HUES48 (cell line): ENCODE measurements at regions not wholly inside any gene's neighbourhood (a gene's known extent, or its start where the extent isn't known, plus 50 kb on each side); places are given as distances from the start of the nearest gene placed in this dataset.

Experiments
- H3K27ac ChIP-seq: one replicate; pipeline ENCODE4 v1.7.0; 2013; ENCODE audit warnings: low read depth, low read length, inconsistent platforms
- H3K27me3 ChIP-seq: 2 replicates; pipeline ENCODE4 v1.6.1; 2013; ENCODE audit warnings: mild to moderate bottlenecking, low read length; ENCODE audit not compliant: control insufficient read depth, insufficient read depth
- H3K36me3 ChIP-seq: 2 replicates; pipeline ENCODE4 v1.6.1; 2013; ENCODE audit warnings: low read length; ENCODE audit not compliant: control insufficient read depth, insufficient read depth
- H3K4me1 ChIP-seq: 2 replicates; pipeline ENCODE4 v1.6.1; 2013; ENCODE audit warnings: mild to moderate bottlenecking, low read length; ENCODE audit not compliant: control insufficient read depth, insufficient read depth
- H3K4me3 ChIP-seq: 2 replicates; pipeline ENCODE4 v1.5.1; 2013; ENCODE audit warnings: mild to moderate bottlenecking, low read depth, low read length
- H3K9ac ChIP-seq: 2 replicates; pipeline ENCODE4 v1.6.1; 2013; ENCODE audit warnings: mild to moderate bottlenecking, low read depth, low read length, moderate library complexity
- H3K9me3 ChIP-seq: 2 replicates; pipeline ENCODE4 v1.6.1; 2013; ENCODE audit warnings: low read length; ENCODE audit not compliant: control insufficient read depth, insufficient read depth

- H3K9me3 ChIP-seq: no peaks in the 10 kb centered on the region
- H3K27ac ChIP-seq: no peak overlapping the region
- H3K4me1 ChIP-seq: no peaks in the 10 kb centered on the region
- H3K9ac ChIP-seq: no peak overlapping the region
- H3K36me3 ChIP-seq: no peaks in the 10 kb centered on the region
- no peak overlapping the region for H3K4me3 ChIP-seq
- H3K27me3 ChIP-seq: no peaks in the 10 kb centered on the region
Observed at GRCh38 chr4:126007142-126007541, 692.4 kb downstream of the FAT4 start.

DNA sequence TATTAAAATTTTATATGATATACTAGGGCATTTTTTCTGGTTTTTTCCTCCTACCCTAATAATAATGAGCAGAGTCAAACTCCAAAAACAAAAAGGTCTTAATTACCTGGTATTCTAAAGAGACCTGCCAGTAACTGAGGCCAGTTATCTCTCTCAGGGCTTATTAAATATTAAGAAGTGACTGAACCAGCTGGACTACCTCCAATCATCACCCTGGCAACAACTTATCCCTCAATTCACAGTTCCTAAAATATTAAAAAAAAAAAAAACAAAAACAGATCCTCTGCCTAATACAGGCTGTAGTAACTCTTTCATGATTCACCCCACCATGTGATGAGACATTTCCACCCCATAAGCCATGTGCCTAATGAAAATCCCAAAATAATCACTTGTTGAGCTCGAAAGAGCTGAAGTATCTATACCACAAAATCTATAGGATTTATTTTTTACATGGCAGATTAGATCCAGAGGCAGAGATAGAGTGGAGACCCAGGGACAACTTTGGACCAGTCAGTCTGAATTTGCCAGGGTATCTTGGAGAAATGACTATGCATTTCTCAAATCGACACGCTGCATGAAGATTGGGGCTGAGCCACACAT is 698.0 kb downstream of the FAT4 start:
- no peak overlapping the region for H3K27ac ChIP-seq
- H3K9me3 ChIP-seq: no peaks in the 10 kb centered on the region
- H3K27me3 ChIP-seq: no peaks in the 10 kb centered on the region
- no peak overlapping the region for H3K4me3 ChIP-seq
- no peak overlapping the region for H3K9ac ChIP-seq
- H3K36me3 ChIP-seq: no peaks in the 10 kb centered on the region
- H3K4me1 ChIP-seq: no peaks in the 10 kb centered on the region

DNA sequence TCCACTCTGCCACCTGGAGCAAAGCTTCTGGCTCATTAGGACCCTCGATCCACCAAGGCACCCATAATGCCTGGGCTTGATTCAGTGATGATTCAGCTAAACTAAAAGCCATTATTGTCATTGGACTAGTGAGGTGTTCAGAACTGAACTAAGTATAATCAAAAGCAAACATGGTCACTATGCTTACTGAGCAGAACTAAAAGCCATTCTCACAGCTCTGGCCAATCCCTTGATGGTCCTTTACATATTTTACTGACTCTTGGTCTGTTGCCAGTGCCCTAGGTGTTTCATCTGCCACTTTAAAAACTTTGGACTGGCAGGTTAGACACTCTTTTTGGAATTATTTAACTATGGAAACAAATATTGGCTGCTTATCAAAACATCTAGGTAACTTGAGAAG is 703.5 kb downstream of the FAT4 start:
- Histone ChIP-seq H3K36me3 (no peaks in the 10 kb centered on the region), H3K27ac (no peak overlapping the region), H3K4me3 (no peak overlapping the region), H3K27me3 (no peaks in the 10 kb centered on the region), H3K9me3 (no peaks in the 10 kb centered on the region), H3K4me1 (no peaks in the 10 kb centered on the region), H3K9ac (no peak overlapping the region)

DNA sequence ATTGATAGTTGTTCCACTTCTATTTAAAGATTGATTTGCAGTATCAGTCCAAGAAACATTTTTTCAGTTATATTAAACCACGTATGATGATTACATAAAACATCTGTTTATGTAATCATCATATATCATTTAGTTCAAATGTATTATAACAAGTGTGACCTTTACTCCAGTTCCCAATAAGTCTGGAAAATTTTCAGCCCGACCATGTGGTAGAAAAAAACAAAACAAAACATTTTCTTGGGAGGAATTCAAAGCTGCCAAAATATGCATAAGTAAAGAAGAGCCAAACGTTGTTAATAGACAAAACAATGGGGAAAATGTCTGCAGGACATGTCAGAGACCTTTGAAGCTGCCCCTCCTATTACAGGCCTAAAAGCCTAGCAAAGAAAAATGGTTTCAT is 709.1 kb downstream of the FAT4 start:
- Histone ChIP-seq H3K9ac (no peak overlapping the region), H3K9me3 (peaks cover 3% of the 10 kb centered on the region), H3K36me3 (no peaks in the 10 kb centered on the region), H3K4me1 (no peaks in the 10 kb centered on the region), H3K4me3 (no peak overlapping the region), H3K27ac (no peak overlapping the region), H3K27me3 (no peaks in the 10 kb centered on the region)

DNA sequence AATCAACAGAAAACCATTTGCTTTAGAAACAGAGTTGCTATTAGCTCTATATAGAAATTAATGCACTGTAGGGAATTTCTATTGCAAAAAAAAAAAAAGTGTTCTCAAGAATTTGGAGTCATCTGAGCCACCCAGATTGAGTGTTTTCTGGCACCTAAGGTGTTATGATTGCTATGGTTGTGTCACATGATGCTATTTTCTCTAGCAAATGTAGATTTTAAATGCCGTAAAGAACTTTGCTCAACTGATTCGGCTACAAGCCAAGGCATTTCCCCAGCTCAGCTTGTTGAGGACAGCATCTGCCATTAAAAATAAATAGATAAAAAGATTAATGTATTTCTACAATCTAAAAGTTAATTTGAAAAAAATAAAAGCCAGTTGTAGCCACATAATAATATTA is 712.8 kb downstream of the FAT4 start:
- Histone ChIP-seq H3K27me3 (no peaks in the 10 kb centered on the region), H3K36me3 (no peaks in the 10 kb centered on the region)

GRCh38 chr4:126028876-126029275 is 714.1 kb downstream of the FAT4 start:
- Histone ChIP-seq H3K27ac (no peak overlapping the region), H3K36me3 (no peaks in the 10 kb centered on the region), H3K9ac (no peak overlapping the region), H3K4me1 (no peaks in the 10 kb centered on the region), H3K4me3 (no peak overlapping the region), H3K9me3 (peaks cover 11% of the 10 kb centered on the region), H3K27me3 (no peaks in the 10 kb centered on the region)

More for the DNA sequence above, 712.8 kb downstream of the FAT4 start:
- Histone ChIP-seq H3K27ac (no peak overlapping the region), H3K4me1 (no peaks in the 10 kb centered on the region), H3K9ac (no peak overlapping the region), H3K9me3 (peaks cover 11% of the 10 kb centered on the region), H3K4me3 (no peak overlapping the region)

DNA sequence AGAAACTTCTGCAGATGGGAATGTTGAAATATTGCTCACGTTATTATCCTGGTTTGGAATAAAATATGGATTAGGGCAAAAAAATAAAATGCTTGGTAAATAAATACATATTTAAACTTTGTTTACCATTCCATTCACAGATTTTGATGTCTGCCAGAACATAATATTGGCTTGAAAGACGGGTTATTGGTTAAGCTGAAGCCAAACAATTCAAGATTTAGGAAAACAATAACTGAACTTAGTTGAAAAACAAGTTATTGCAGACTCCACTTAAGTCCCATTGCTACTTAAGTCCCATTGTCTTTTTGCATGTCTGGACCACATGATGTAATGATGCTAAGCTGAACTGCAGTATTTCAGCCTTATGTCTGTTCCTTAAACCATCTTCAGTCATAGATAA is 722.5 kb downstream of the FAT4 start:
- H3K27ac ChIP-seq: no peak overlapping the region
- no peaks in the 10 kb centered on the region for H3K36me3 ChIP-seq
- H3K9me3 ChIP-seq: no peaks in the 10 kb centered on the region
- H3K4me1 ChIP-seq: no peaks in the 10 kb centered on the region
- H3K4me3 ChIP-seq: no peak overlapping the region
- no peak overlapping the region for H3K9ac ChIP-seq
- H3K27me3 ChIP-seq: no peaks in the 10 kb centered on the region

GRCh38 chr4:126038502-126039144 is 723.9 kb downstream of the FAT4 start:
- Histone ChIP-seq H3K9ac (no peak overlapping the region), H3K9me3 (no peaks in the 10 kb centered on the region), H3K27ac (no peak overlapping the region), H3K36me3 (no peaks in the 10 kb centered on the region), H3K27me3 (no peaks in the 10 kb centered on the region), H3K4me1 (no peaks in the 10 kb centered on the region), H3K4me3 (no peak overlapping the region)

- Histone ChIP-seq H3K27ac (no peak overlapping the region), H3K4me3 (no peak overlapping the region), H3K4me1 (no peaks in the 10 kb centered on the region), H3K27me3 (no peaks in the 10 kb centered on the region), H3K9me3 (no peaks in the 10 kb centered on the region), H3K36me3 (no peaks in the 10 kb centered on the region), H3K9ac (no peak overlapping the region)
Observed at GRCh38 chr4:126046081-126046614, 731.4 kb downstream of the FAT4 start.

DNA sequence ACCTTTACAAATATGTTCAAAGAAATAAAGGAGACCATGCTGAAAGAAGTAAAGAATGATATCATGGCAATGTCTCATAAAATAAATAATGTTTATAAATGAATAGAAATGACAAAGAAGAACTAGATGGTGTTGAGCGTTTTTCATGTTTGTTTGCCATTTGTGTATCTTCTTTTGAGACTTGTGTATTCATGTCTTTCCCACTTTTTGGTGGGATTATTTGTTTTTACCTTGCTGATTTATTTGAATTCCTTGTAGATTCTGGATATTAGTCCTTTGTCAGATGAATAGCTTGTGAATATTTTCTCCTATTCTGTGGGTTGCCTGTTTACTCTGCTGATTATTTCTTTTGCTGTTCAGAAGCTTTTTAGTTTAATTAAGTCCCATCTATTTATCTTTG is 732.4 kb downstream of the FAT4 start:
- Histone ChIP-seq H3K27me3 (no peaks in the 10 kb centered on the region), H3K4me3 (no peak overlapping the region), H3K9me3 (no peaks in the 10 kb centered on the region), H3K36me3 (no peaks in the 10 kb centered on the region), H3K9ac (no peak overlapping the region), H3K27ac (no peak overlapping the region), H3K4me1 (no peaks in the 10 kb centered on the region)

DNA sequence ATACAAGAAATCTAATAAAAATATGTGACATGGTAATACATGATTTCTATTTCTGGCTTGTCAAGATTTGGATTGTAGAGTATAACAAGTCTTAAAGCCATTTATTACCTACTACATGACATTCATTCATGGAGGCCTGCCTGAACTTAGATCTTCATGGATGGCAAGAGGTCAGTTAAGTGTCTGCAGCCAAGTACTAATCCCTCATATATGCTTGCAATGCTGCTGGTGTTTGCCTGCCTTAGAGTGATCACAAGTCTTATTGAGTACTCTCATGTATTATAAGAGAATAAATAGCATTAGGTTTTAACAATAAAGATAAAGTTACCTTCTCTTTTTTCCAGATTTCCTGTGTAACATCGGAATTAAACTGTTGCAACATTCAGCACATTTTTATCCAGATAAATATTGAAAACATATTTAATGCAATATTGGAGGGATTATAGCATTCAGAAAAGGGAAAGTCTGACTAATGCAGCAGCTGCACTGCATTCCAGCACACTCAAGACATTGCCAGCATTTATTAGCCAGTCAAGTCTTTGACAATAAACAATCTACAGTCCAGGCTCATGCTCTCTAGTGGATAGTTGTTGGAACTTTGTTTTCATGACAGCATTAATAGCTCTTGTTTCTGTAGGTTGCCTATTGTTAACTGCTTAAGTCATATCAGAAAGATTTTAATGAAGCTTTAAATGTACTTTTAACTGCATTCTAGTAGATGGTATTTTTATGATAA is 737.1 kb downstream of the FAT4 start:
- Histone ChIP-seq H3K36me3 (no peaks in the 10 kb centered on the region), H3K27ac (no peak overlapping the region), H3K4me1 (no peaks in the 10 kb centered on the region), H3K9ac (no peak overlapping the region), H3K9me3 (no peaks in the 10 kb centered on the region), H3K4me3 (no peak overlapping the region), H3K27me3 (no peaks in the 10 kb centered on the region)
